GM18861 (cell line): ENCODE measurements at regions not wholly inside any gene's neighbourhood (a gene's known extent, or its start where the extent isn't known, plus 50 kb on each side); places are given as distances from the start of the nearest gene placed in this dataset.
A peak's percentile ranks its signal among the peaks of the same experiment; 100 is the strongest.
"Not testable (repeated sequence)": the region's sequence is repeated elsewhere in the genome, so short reads cannot be mapped to it uniquely, and the experiment has no call there.

Source experiments
- ATAC-seq: cut with Tn5 transposase; IDR thresholded peaks from one replicate; pipeline ENCODE4 v1.9.1; 2021; ENCODE audit not compliant: unreplicated experiment

- no peak for ATAC-seq
Measured at GRCh38 chr5:32534041-32534440, 51.3 kb upstream of the SUB1 start.

- peak; percentile 18 for ATAC-seq
Measured at GRCh38 chr5:32531885-32532520, 53.4 kb upstream of the SUB1 start.

GRCh38 chr5:32527321-32527720 is 58.0 kb upstream of the SUB1 start:
- ATAC-seq, result not testable (repeated sequence)

GRCh38 chr5:32526810-32527209 is 58.5 kb upstream of the SUB1 start:
- ATAC-seq, result no peak

GRCh38 chr5:32523625-32524024 is 61.7 kb upstream of the SUB1 start:
- ATAC-seq, result no peak

GRCh38 chr5:32522429-32523143 is 62.8 kb upstream of the SUB1 start:
- ATAC-seq, result no peak

GRCh38 chr5:32521481-32521880 is 63.9 kb upstream of the SUB1 start:
- no peak for ATAC-seq

- ATAC-seq, result no peak
Measured at GRCh38 chr5:32520972-32521371, 64.4 kb upstream of the SUB1 start.

GRCh38 chr5:32520356-32520755 is 65.0 kb upstream of the SUB1 start:
- ATAC-seq, result no peak

GRCh38 chr5:32519508-32519907 is 65.8 kb upstream of the SUB1 start:
- ATAC-seq, result no peak

GRCh38 chr5:32514806-32515205 is 70.3 kb upstream of the ZFR start:
- no peak for ATAC-seq

- no peak for ATAC-seq
Measured at GRCh38 chr5:32512926-32513325, 68.4 kb upstream of the ZFR start.

GRCh38 chr5:32511776-32512374 is 67.3 kb upstream of the ZFR start:
- ATAC-seq, result no peak

- no peak for ATAC-seq
Measured at GRCh38 chr5:32510860-32511259, 66.3 kb upstream of the ZFR start.

GRCh38 chr5:32508806-32509805 is 64.6 kb upstream of the ZFR start:
- ATAC-seq, result no peak

GRCh38 chr5:32507738-32508434 is 63.3 kb upstream of the ZFR start:
- ATAC-seq, result no peak

- ATAC-seq, result no peak
Measured at GRCh38 chr5:32506799-32507198, 62.3 kb upstream of the ZFR start.

- no peak for ATAC-seq
Measured at GRCh38 chr5:32506201-32506661, 61.7 kb upstream of the ZFR start.

- no peak for ATAC-seq
Measured at GRCh38 chr5:32505756-32506155, 61.2 kb upstream of the ZFR start.

- ATAC-seq, result no peak
Measured at GRCh38 chr5:32504989-32505596, 60.6 kb upstream of the ZFR start.
